ENCODE measurements at regions not wholly inside any gene's neighbourhood (a gene's known extent, or its start where the extent isn't known, plus 50 kb on each side); places are given as distances from the start of the nearest gene placed in this dataset.

GRCh38 chr10:88083597-88083989 lies 220.2 kb downstream of the PTEN start:
- no peak for TF ChIP-seq POLR2A (IDR thresholded peaks at IDR 0.05; ENCODE audit: low read depth, low read length)
- TF ChIP-seq TAF1 (IDR thresholded peaks at IDR 0.05; ENCODE audit: low read depth, low read length), result no peak

Data from GM12891 (cell line).